GM18907 (cell line): ENCODE measurements at regions not wholly inside any gene's neighbourhood (a gene's known extent, or its start where the extent isn't known, plus 50 kb on each side); places are given as distances from the start of the nearest gene placed in this dataset.

Experiments used
- ATAC-seq: cut with Tn5 transposase; IDR thresholded peaks from one replicate; pipeline ENCODE4 v1.9.1; 2021; ENCODE audit warnings: mild to moderate bottlenecking, moderate library complexity; ENCODE audit not compliant: unreplicated experiment

DNA sequence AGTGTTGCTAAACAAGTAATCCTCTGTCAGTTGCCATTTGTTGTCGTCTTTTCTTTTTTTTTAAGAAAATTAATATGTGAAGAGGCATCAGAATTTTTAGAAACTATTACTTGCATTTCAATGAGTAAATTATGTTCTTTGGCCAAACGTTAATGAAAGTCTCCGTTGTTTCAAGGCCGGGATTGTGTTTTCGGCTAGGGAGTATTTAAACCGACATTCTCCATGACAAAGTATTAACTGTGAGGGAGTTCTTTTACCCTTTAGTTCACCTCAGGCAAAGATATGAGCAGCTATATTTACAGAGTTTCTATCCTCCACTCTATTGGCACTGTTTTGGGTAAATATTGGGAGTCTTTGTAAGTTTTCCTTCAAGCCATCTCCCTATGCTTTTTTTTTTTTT is 668.9 kb downstream of the METTL15 start:
- ATAC-seq, result no peak

DNA sequence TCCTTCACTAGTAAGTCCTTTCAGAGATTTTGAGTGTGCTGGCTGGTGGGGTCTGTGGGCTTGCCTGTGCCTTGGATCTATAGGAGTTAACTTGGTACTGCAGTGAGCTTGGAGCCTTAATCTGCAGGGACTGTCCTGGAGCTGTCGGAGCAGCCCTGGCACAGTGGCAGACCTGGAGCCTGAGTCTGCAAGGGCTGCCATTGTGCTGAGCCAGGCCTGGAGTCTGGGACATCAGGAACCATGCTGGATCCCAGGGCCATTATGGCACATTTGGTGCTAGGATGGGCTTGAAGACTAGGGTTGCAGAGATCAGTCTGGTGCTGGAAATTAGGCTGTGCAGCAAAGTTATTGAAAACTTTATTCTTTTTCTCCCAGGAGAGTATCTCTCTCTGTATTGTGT is 665.4 kb downstream of the METTL15 start:
- no peak for ATAC-seq

- ATAC-seq, result no peak
Measured at GRCh38 chr11:28770806-28771205, 662.6 kb downstream of the METTL15 start.

GRCh38 chr11:28767574-28767973 is 659.4 kb downstream of the METTL15 start:
- no peak for ATAC-seq

DNA sequence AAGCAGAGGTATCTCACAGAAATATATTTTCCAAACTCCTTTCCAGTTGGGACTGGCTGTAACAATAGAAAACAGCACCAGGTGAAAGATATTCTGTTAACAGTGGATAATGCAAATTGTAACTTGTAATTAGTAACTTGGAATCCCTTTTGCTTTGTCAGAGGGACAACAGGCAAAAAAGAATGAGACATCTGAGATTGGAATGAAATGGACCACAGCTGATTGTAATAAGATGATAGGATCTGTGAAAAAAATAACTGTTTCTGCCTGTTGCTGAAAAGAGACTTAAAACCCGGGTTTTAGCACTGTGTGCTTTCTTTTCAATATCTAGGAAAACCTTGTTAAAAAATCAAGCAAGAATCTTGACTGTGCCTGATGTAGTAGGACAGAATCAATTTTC is 655.7 kb downstream of the METTL15 start:
- ATAC-seq, result no peak

DNA sequence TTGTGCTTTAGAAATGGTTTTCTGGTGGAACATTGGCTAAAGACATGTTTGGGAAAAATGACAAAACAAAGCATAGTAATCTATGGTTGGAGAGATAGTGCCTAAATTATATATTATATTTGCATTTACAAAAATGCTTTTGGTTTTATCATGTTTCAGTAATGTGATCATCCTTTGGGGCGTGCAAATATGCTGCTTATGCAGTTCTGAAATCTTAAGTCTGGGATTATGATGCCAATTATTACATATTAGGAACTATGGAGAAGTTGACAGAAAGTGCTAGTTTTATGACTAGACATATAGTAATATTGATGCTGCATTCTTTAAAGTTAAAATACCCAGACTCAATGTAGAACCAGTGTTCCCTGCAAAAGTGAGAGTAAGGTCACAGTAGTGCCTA is 655.0 kb downstream of the METTL15 start:
- no peak for ATAC-seq

DNA sequence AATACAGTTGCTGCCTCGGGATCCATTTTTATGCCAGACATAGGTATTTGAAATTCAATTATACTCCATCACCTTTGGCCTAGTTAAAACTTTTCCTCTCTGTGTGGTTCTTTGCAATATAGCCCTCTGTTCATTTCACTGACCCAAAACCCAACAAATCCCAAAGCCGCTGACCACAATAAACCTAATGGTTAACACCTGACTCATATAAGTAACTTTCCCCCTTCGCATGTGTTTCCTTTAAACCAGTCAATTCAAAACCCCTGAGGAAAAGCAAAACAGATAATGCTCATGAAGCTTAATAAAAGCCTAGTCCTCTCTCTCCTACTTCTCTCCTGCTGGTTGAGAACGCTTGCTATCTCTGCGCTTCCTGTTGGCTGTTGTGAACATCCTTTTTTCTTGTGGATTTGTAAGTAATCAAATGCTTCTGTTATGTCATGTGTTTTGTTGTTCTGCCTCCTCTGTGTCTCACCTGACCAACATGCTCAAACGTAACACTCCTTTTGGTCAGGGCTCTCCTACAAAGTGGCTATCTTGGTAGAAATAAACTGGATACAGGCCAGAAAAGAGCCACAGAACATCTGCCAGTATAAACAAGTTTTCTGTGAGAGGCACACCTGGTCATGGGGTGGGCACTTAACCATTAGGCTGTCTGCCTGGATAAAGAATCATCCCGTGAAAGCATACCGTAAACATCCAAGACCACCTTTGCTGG is 652.6 kb downstream of the METTL15 start:
- ATAC-seq, result no peak

DNA sequence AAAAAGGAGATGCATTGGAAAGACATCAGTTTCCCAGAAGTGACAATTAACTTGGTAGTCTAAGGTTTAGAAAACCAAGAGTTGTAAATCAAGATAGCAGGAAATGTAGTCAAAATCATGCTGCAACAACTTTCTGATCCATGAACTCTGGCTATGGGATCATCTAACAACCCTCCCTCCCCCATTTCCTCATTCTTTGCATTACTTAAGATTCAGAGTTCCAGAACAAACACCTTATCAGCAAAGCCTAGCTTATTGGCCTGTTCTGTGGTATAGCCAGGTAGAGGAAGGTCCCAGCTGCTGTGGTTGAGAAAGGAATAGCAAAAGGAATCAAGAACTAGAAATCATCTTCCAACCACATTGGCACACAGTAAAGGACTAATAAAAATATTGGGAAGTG is 651.1 kb downstream of the METTL15 start:
- no peak for ATAC-seq

DNA sequence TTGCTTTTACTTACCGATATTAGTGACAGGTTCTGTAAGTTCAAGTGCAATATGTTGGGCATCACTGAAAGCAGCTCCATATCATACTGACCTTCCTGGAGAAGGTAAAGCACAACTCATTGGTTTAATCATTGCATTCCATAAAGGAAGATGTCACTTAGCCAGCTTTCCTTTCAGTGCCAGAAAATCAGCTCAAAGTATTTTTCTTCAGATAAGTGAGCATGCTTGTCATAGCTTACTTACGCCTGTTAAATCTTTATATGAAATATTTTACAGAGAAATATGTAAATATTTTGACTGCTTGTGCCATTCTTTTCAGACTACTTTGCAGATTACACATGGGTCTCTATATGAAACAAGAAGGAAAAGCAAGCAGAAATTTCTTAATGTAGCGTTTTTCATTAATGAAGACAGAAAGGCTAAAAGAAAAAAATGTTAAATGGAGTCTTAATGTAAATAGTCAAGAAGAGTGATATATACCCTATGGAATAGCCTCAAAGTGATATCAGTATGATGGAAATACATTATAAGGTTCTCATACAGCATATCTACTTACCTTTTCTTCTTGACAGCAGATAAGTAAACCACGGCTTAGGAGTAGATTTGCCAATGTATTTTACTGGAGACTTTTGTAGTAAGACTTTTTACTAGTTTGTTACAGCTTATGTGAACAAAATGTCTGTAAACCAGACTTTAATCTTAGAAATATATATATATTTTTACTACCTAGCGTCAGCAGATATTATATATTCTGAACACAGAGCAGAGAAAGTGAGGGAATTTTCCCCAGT is 649.7 kb downstream of the METTL15 start:
- no peak for ATAC-seq

- ATAC-seq, result no peak
Measured at GRCh38 chr11:28756977-28757376, 648.8 kb downstream of the METTL15 start.

DNA sequence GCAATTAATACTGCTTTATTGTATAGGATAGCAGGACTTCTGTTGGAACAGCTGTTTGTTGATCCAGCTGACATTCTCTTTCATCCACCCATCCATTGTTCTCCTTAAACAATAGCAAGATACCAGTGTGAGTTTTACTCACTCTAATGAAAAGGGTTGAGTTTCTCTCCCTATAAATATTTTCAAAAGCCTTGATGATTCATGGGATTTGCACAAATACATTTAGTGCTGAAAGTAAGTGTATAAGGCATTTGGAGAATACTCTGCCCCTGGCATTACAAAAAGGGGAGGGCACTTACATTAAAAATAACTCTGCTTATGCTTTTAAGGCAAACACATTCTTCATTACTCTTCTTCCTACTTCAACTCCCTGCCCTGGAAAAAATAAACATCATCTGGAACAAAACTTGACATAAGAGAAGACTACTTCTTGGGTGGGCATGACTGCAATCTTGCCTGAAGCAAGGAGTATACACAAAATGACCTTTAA is 634.9 kb downstream of the METTL15 start:
- ATAC-seq, result no peak

- no peak for ATAC-seq
Measured at GRCh38 chr11:28739489-28740280, 631.5 kb downstream of the METTL15 start.

DNA sequence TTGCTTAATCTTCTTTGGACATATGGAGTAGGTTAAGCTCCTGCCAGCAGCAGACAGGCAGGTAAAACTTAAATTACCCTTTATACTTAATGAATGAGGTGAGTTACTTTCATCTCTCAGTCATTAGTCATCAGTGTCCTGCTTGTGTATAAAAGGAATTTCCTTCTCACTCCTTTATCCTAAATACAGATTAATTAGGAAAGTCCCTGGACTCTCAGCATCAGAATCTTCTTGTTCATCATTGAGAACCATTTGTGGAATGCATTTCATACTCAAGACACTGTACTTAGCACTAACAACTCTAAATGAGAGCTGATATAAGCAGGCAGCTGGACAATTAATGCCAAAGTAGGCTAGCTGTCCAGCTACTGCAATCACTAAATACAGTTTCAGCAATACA is 630.4 kb downstream of the METTL15 start:
- no peak for ATAC-seq

- ATAC-seq, result no peak
Measured at GRCh38 chr11:28736256-28736655, 628.1 kb downstream of the METTL15 start.

DNA sequence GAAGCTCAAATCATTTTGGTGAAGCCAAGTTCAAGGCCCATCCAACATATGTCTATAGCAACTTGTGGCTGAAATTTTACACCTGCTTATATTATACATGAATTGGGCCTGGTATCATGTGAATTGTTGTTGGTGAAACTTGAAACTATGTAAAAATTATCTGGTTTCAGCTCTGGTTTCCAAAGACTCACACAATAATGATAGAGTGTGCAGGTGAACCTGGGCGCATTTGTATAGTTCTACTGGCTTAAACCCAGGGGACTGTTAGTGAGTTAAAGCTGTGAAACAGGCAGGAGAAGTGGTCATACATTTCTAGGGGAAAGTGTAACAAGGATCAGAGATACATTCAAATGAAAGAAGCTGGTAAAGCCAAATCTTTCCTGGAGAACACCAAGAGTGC is 627.3 kb downstream of the METTL15 start:
- ATAC-seq, result no peak

- no peak for ATAC-seq
Measured at GRCh38 chr11:28730889-28731288, 622.7 kb downstream of the METTL15 start.

DNA sequence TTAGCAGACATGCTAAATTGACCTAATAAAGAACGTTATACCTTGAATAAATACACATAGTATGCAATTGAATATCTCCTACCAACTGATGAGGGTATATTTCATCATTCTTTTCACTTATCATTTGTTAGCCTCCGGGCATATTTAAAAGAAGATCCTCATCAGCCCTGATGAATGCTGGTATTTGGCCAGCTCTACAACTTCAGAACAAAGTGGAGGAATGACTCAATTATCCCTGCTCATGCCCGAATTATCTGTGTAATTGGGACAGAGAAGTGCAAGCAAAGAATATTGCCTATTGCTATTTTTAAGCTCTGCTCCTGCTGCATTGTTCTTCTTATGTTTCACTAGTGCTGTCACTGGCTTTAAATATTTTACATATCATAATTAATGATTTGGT is 622.1 kb downstream of the METTL15 start:
- no peak for ATAC-seq

DNA sequence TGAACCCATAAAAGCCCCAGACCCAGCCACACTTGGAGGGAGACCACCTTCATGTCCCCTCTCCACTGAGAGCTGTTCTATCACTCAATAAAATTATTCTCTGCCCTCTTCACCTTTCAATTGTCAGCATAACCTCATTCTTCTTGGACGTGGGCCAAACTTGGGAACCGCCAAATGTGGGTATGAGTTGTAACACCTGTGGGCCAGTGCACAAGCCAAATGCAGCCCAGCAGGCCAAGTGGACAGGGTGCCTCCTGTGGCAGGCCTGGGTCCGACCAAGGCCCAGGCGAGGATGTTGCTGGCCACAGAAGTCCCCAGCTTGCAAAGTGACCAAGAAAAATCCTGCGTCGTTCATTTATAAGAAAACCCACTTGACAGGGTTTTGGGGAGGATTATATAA is 621.2 kb downstream of the METTL15 start:
- no peak for ATAC-seq

DNA sequence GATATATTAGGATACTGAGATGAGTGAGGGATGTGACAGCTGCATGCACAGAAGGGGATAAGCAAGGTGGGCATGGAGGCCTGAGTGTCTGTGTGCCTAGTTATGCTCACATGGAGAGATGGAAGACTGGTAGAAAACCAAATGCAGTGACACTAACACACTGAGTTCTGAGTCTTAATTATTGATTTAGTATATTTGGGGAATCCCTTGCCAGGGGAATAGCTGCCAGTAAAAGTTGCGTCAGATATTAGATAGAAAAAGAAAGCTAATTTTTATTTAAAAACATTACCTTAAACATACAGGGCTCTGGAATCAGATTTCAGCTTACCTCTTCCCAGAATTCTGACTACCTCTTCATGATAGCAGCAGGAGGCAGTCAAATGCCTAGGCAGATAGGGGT is 620.5 kb downstream of the METTL15 start:
- no peak for ATAC-seq

DNA sequence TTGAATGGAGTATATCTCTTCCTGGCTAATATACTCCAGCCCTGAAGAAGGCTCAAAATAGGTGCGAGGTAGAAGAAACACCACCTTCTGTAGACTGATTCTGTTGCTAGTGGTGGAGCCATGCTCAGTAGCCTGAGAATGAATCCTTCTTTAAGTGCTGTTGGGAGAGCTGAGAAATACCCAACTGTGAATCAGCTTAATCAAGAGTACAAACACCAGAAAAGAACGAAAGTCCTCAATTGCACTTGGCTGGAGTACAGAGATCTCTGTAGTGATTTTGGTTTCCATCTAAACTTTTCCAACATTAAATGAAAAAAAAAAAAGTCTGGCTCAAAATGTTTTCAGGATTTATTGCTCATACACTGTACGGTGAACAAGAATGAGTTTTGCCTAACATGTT is 619.1 kb downstream of the METTL15 start:
- ATAC-seq, result no peak

DNA sequence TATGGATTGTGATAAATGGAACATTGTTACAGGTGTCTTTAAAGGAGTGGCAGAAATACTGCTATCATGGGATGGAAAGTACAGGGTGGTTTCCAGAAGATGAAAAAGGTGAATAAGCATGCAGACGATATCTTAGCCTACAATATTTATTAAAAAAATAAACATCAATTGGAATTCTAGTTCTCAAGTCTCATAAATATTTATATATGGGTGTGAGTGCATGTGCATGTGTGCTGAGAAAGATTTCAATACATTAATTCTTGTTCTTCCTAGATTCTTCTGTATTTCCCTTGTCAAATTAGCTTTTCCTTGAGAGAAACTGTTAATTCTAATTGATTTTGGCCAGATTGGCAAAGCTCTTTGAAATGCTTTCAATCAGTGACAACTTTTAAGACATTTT is 618.2 kb downstream of the METTL15 start:
- ATAC-seq, result no peak

- ATAC-seq, result no peak
Measured at GRCh38 chr11:28715726-28716125, 607.5 kb downstream of the METTL15 start.
